ENCODE measurements at regions not wholly inside any gene's neighbourhood (a gene's known extent, or its start where the extent isn't known, plus 50 kb on each side); places are given as distances from the start of the nearest gene placed in this dataset.

DNA sequence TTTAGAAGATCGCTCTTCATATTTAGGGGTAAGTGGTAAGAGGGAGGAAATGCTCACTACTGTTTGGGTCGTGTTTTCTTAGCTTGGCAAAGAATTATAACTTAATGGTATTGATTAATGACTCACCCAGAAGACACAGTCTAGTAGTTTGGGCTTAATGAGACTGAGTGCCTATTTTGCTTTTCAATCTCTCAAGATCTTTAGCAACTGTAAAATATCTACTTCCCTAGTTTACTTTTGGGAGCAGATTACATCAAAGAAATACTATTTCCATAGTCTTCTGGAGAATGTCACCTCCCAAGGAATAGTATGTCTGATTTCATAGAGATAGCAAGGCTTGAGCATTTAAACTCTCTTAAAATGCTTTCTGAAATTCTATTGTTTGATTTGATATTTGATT lies 100.5 kb upstream of the SLC25A13 start:
- Histone ChIP-seq H3K9me3 (no peaks in the 10 kb centered on the region), H3K36me3 (no peaks in the 10 kb centered on the region), H3K4me3 (no peak overlapping the region), H3K27ac (no peak overlapping the region), H3K27me3 (replicated peaks; ENCODE audit: insufficient read depth) (no peaks in the 10 kb centered on the region), H3K4me1 (replicated peaks) (no peaks in the 10 kb centered on the region)
- no peak for DNase-seq (ENCODE audit: low spot score)
- 62% methylated on average over 2 of the region's 2 CpGs for WGBS
- intact Hi-C loops (cut with DNase I) = no loop called here
- TF ChIP-seq POLR2A (IDR thresholded peaks at IDR 0.05) = no peak
- TF ChIP-seq, protein P1, sequence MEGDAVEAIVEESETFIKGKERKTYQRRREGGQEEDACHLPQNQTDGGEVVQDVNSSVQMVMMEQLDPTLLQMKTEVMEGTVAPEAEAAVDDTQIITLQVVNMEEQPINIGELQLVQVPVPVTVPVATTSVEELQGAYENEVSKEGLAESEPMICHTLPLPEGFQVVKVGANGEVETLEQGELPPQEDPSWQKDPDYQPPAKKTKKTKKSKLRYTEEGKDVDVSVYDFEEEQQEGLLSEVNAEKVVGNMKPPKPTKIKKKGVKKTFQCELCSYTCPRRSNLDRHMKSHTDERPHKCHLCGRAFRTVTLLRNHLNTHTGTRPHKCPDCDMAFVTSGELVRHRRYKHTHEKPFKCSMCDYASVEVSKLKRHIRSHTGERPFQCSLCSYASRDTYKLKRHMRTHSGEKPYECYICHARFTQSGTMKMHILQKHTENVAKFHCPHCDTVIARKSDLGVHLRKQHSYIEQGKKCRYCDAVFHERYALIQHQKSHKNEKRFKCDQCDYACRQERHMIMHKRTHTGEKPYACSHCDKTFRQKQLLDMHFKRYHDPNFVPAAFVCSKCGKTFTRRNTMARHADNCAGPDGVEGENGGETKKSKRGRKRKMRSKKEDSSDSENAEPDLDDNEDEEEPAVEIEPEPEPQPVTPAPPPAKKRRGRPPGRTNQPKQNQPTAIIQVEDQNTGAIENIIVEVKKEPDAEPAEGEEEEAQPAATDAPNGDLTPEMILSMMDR (IDR thresholded peaks at IDR 0.05) = no peak
- no peak for TF ChIP-seq POLR2AphosphoS5 (IDR thresholded peaks at IDR 0.05)

DNA sequence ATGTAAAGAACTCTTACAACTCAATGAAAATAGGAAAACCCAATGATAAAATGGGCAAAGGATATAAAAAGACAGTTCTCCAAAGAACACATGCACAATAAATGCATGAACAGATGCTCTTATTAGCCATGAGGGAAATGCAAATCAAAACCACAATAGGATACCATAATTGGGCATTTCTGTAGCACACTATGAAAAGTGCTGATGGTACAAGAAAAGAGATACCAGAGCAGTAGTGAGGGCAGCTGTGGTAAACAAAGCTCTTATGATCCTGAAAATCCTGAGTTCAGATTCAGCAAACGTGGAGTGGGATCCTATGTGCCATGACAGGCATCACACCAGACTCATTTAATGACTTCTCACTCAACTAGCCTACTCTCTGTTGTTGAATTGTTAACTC lies 96.7 kb upstream of the SLC25A13 start:
- H3K36me3 ChIP-seq = no peaks in the 10 kb centered on the region
- 95% methylated on average over 1 of the region's 1 CpG for WGBS
- H3K4me3 ChIP-seq = no peak overlapping the region
- intact Hi-C loops (cut with DNase I) = no loop called here
- H3K9me3 ChIP-seq = no peaks in the 10 kb centered on the region
- H3K27ac ChIP-seq = no peak overlapping the region
- H3K4me1 ChIP-seq (replicated peaks) = no peaks in the 10 kb centered on the region
- H3K27me3 ChIP-seq (replicated peaks; ENCODE audit: insufficient read depth) = no peaks in the 10 kb centered on the region
- TF ChIP-seq POLR2A (IDR thresholded peaks at IDR 0.05) (no peak), POLR2AphosphoS5 (IDR thresholded peaks at IDR 0.05) (no peak)
- TF ChIP-seq, protein P1 (IDR thresholded peaks at IDR 0.05) = no peak
- no peak for DNase-seq (ENCODE audit: low spot score)

- intact Hi-C loops (cut with DNase I) = no loop called here
- H3K9me3 ChIP-seq = no peaks in the 10 kb centered on the region
- H3K4me3 ChIP-seq = no peak overlapping the region
- no peaks in the 10 kb centered on the region for H3K27me3 ChIP-seq (replicated peaks; ENCODE audit: insufficient read depth)
- H3K27ac ChIP-seq = no peak overlapping the region
- H3K36me3 ChIP-seq = no peaks in the 10 kb centered on the region
- WGBS = 67% methylated on average over 1 of the region's 1 CpG
- no peaks in the 10 kb centered on the region for H3K4me1 ChIP-seq (replicated peaks)
- DNase-seq (ENCODE audit: low spot score) = no peak
- TF ChIP-seq POLR2A (IDR thresholded peaks at IDR 0.05) = no peak
- TF ChIP-seq, protein P1 (IDR thresholded peaks at IDR 0.05) = no peak
- TF ChIP-seq POLR2AphosphoS5 (IDR thresholded peaks at IDR 0.05) = no peak
These were observed 95.9 kb upstream of the SLC25A13 start for GRCh38 chr7:96417784-96418183.

DNA sequence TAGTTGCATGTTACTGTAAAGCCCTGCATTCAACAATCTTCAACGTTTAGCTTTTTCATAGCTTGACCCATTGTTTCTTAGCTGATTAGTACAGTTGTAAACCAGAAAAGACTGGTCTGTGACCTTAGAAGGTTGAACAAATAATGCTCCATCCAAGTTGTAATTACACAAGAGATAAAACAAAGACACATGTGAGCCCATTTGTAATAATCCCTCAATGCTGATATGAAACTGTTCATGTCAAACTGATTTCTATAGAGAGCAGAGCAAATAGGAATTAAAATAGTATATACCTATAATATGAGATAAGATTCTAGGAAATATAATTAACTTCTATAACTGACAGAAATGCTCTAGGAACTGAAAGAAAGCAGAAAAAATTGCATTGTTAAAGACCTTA lies 94.7 kb upstream of the SLC25A13 start:
- TF ChIP-seq POLR2A (IDR thresholded peaks at IDR 0.05) (no peak), POLR2AphosphoS5 (IDR thresholded peaks at IDR 0.05) (no peak)
- TF ChIP-seq, protein P1 (IDR thresholded peaks at IDR 0.05) = no peak
- 26% methylated on average over 1 of the region's 1 CpG for WGBS
- intact Hi-C loops (cut with DNase I) = no loop called here
- Histone ChIP-seq H3K27ac (no peak overlapping the region), H3K4me3 (no peak overlapping the region), H3K9me3 (no peaks in the 10 kb centered on the region), H3K36me3 (no peaks in the 10 kb centered on the region), H3K4me1 (replicated peaks) (no peaks in the 10 kb centered on the region), H3K27me3 (replicated peaks; ENCODE audit: insufficient read depth) (no peaks in the 10 kb centered on the region)
- no peak for DNase-seq (ENCODE audit: low spot score)

DNA sequence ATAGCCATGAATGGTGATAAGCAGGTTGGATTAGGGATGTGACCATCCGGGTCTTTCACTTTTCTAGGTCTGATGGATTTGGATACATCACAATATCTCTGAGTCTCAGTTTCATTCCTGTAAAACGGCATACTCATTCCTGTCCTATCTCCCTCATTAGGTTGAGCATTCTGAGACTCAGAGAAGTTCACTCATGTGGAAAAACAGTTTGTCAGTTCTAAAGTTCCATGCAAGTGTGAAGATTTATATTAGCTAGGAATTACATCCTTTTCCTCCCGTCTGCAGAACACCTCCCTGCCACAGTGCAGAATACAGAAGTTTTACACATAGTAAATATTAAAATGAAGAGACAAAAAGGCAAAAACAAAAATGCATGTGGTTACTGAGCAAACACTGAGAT lies 94.2 kb upstream of the SLC25A13 start:
- no peaks in the 10 kb centered on the region for H3K36me3 ChIP-seq
- intact Hi-C loops (cut with DNase I) = no loop called here
- H3K27me3 ChIP-seq (replicated peaks; ENCODE audit: insufficient read depth) = no peaks in the 10 kb centered on the region
- H3K4me1 ChIP-seq (replicated peaks) = no peaks in the 10 kb centered on the region
- H3K27ac ChIP-seq = no peak overlapping the region
- H3K9me3 ChIP-seq = no peaks in the 10 kb centered on the region
- TF ChIP-seq, protein P1 (IDR thresholded peaks at IDR 0.05) = no peak
- TF ChIP-seq POLR2A (IDR thresholded peaks at IDR 0.05) = no peak
- TF ChIP-seq POLR2AphosphoS5 (IDR thresholded peaks at IDR 0.05) = no peak
- H3K4me3 ChIP-seq = no peak overlapping the region
- DNase-seq (ENCODE audit: low spot score) = no peak
- 67% methylated on average over 3 of the region's 3 CpGs for WGBS
